K562 (cell line): ENCODE measurements at regions not wholly inside any gene's neighbourhood (a gene's known extent, or its start where the extent isn't known, plus 50 kb on each side); places are given as distances from the start of the nearest gene placed in this dataset.

ENCODE experiments used
- C11orf30 ChIP-seq: fragments of 450-650 bp; IDR thresholded peaks from 2 replicates; pipeline ENCODE4 v1.6.1; 2016; ENCODE audit warnings: low read depth, mild to moderate bottlenecking
- CHD4 ChIP-seq: fragments of 200-600 bp; sonication (generic); IDR thresholded peaks from 3 replicates; pipeline ENCODE4 v1.6.1; 2012; ENCODE audit warnings: low read depth, mild to moderate bottlenecking, mixed read lengths, low read length, inconsistent platforms; ENCODE audit not compliant: insufficient read depth, insufficient replicate concordance, poor library complexity, severe bottlenecking
- EGR1 ChIP-seq: fragments of 450-650 bp; conservative IDR thresholded peaks from 2 replicates; pipeline ENCODE4 v1.6.1; 2017; ENCODE audit warnings: mild to moderate bottlenecking
- GTF2F1 ChIP-seq: IDR thresholded peaks from 2 replicates; pipeline ENCODE4 v1.6.1; 2011; ENCODE audit warnings: low read depth, low read length, improper control_type of control experiment
- HNRNPUL1 ChIP-seq: fragments of 200-400 bp; formaldehyde crosslinking; IDR thresholded peaks from 2 replicates; pipeline ENCODE4 v1.6.1; 2017; ENCODE audit warnings: low read length
- HSF4 ChIP-seq: fragments of 250-450 bp; sonication (Bioruptor Pico); IDR thresholded peaks from 2 replicates; pipeline ENCODE4 v2.1.2; 2022; ENCODE audit warnings: mild to moderate bottlenecking, moderate library complexity, borderline replicate concordance
- KLF6 ChIP-seq: fragments of 250-450 bp; sonication (Bioruptor Pico); IDR thresholded peaks from 2 replicates; pipeline ENCODE4 v1.4.0; 2020; ENCODE audit warnings: mild to moderate bottlenecking, moderate library complexity, borderline replicate concordance
- MBD2 ChIP-seq: sonication (generic); IDR thresholded peaks from 2 replicates; pipeline ENCODE4 v1.6.1; 2016; ENCODE audit warnings: low read depth, borderline replicate concordance
- MYNN ChIP-seq, 2 experiments: sonication (generic); formaldehyde crosslinking in 1 of 2; IDR thresholded peaks; 2 replicates each; pipeline versions ENCODE4 v1.5.0 to v1.6.1; 2016 to 2020; ENCODE audit warnings: antibody characterized with exemption in 1 of 2, missing genetic modification reagents in 1 of 2
- PCBP1 ChIP-seq: fragments of 200-400 bp; formaldehyde crosslinking; IDR thresholded peaks from 2 replicates; pipeline ENCODE4 v1.6.1; 2018; ENCODE audit warnings: mild to moderate bottlenecking, low read depth, low read length; ENCODE audit not compliant: poor library complexity, severe bottlenecking
- POLR2G ChIP-seq: fragments of 200-400 bp; formaldehyde crosslinking; IDR thresholded peaks from 2 replicates; pipeline ENCODE4 v1.6.1; 2017; ENCODE audit warnings: low read depth, mild to moderate bottlenecking, antibody characterized with exemption, low read length, moderate library complexity
- RBM22 ChIP-seq: fragments of 200-400 bp; formaldehyde crosslinking; IDR thresholded peaks from 2 replicates; pipeline ENCODE4 v1.6.1; 2018; ENCODE audit warnings: low read length, low read depth; ENCODE audit not compliant: poor library complexity, severe bottlenecking
- SMARCA4 ChIP-seq: fragments of 450-650 bp; IDR thresholded peaks from 2 replicates; pipeline ENCODE4 v1.6.1; 2016
- TAF9B ChIP-seq: fragments of 450-650 bp; IDR thresholded peaks from 2 replicates; pipeline ENCODE4 v1.6.1; 2018; ENCODE audit warnings: mild to moderate bottlenecking; ENCODE audit not compliant: partially characterized antibody
- YBX1 ChIP-seq: fragments of 450-650 bp; IDR thresholded peaks from 2 replicates; pipeline ENCODE4 v1.7.1; 2016; ENCODE audit warnings: mild to moderate bottlenecking
- TF ChIP-seq, protein P1 (sequence below), 2 experiments: fragments of 450-650 bp in 1 of 2; sonication (generic) in 1 of 2; formaldehyde crosslinking; conservative IDR thresholded peaks; 2 replicates each; pipeline versions ENCODE4 v1.4.0 to v1.8.1; 2020 to 2022; ENCODE audit warnings: mild to moderate bottlenecking in 1 of 2, missing genetic modification reagents in 1 of 2
- TF ChIP-seq, protein P2 (sequence below): sonication (generic); formaldehyde crosslinking; IDR thresholded peaks from 2 replicates; pipeline ENCODE4 v1.8.1; 2023; ENCODE audit warnings: missing genetic modification reagents, mild to moderate bottlenecking, borderline replicate concordance
- TF ChIP-seq, protein P3 (sequence below): fragments of 450-650 bp; IDR thresholded peaks from 2 replicates; pipeline ENCODE4 v1.6.1; 2018; ENCODE audit not compliant: partially characterized antibody

DNA sequence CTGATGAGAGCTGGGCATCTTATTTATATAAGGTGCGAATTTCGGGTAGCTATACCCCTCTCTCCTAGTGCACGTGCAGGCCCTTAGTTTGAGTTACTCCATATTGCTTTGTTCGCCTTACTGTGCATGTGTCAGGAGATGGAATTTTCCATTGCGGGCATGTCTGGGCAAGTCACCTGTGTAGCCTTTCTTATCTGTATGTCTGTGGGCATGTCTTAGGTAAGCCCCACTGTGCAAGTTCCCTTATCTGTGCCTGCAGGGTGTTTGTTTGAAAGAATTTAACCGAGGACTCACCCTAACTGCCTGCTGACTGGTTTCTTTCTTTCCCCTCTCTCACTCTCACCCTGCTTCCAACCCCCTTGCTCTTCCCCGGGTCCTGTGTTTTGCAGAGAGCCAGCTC lies 140.7 kb upstream of the RANBP3L start (continued):
- TF ChIP-seq, protein P1, sequence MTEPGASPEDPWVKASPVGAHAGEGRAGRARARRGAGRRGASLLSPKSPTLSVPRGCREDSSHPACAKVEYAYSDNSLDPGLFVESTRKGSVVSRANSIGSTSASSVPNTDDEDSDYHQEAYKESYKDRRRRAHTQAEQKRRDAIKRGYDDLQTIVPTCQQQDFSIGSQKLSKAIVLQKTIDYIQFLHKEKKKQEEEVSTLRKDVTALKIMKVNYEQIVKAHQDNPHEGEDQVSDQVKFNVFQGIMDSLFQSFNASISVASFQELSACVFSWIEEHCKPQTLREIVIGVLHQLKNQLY (CRISPR knock-in tag; conservative IDR thresholded peaks at IDR 0.05), result no peak
- TF ChIP-seq PCBP1 (no peak), GTF2F1 (no peak), KLF6 (CRISPR knock-in tag) (peak; percentile 74; the same call in 1 of the 2 replicates), HNRNPUL1 (no peak), EGR1 (no peak), HSF4 (CRISPR knock-in tag) (peak; percentile 87), POLR2G (no peak), C11orf30 (no peak), CHD4 (no peak), YBX1 (no peak), RBM22 (no peak), SMARCA4 (peak; percentile 86), MBD2 (peak; percentile 34; the same call in 1 of the 2 replicates), TAF9B (no peak), MYNN (IDR thresholded peaks at IDR 0.05) (peak; percentile 87), MYNN (CRISPR knock-in tag; IDR thresholded peaks at IDR 0.05) (no peak)
- TF ChIP-seq, protein P2, sequence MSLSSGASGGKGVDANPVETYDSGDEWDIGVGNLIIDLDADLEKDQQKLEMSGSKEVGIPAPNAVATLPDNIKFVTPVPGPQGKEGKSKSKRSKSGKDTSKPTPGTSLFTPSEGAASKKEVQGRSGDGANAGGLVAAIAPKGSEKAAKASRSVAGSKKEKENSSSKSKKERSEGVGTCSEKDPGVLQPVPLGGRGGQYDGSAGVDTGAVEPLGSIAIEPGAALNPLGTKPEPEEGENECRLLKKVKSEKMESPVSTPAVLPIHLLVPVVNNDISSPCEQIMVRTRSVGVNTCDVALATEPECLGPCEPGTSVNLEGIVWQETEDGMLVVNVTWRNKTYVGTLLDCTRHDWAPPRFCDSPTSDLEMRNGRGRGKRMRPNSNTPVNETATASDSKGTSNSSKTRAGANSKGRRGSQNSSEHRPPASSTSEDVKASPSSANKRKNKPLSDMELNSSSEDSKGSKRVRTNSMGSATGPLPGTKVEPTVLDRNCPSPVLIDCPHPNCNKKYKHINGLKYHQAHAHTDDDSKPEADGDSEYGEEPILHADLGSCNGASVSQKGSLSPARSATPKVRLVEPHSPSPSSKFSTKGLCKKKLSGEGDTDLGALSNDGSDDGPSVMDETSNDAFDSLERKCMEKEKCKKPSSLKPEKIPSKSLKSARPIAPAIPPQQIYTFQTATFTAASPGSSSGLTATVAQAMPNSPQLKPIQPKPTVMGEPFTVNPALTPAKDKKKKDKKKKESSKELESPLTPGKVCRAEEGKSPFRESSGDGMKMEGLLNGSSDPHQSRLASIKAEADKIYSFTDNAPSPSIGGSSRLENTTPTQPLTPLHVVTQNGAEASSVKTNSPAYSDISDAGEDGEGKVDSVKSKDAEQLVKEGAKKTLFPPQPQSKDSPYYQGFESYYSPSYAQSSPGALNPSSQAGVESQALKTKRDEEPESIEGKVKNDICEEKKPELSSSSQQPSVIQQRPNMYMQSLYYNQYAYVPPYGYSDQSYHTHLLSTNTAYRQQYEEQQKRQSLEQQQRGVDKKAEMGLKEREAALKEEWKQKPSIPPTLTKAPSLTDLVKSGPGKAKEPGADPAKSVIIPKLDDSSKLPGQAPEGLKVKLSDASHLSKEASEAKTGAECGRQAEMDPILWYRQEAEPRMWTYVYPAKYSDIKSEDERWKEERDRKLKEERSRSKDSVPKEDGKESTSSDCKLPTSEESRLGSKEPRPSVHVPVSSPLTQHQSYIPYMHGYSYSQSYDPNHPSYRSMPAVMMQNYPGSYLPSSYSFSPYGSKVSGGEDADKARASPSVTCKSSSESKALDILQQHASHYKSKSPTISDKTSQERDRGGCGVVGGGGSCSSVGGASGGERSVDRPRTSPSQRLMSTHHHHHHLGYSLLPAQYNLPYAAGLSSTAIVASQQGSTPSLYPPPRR (CRISPR knock-in tag), result no peak
- TF ChIP-seq, protein P3, sequence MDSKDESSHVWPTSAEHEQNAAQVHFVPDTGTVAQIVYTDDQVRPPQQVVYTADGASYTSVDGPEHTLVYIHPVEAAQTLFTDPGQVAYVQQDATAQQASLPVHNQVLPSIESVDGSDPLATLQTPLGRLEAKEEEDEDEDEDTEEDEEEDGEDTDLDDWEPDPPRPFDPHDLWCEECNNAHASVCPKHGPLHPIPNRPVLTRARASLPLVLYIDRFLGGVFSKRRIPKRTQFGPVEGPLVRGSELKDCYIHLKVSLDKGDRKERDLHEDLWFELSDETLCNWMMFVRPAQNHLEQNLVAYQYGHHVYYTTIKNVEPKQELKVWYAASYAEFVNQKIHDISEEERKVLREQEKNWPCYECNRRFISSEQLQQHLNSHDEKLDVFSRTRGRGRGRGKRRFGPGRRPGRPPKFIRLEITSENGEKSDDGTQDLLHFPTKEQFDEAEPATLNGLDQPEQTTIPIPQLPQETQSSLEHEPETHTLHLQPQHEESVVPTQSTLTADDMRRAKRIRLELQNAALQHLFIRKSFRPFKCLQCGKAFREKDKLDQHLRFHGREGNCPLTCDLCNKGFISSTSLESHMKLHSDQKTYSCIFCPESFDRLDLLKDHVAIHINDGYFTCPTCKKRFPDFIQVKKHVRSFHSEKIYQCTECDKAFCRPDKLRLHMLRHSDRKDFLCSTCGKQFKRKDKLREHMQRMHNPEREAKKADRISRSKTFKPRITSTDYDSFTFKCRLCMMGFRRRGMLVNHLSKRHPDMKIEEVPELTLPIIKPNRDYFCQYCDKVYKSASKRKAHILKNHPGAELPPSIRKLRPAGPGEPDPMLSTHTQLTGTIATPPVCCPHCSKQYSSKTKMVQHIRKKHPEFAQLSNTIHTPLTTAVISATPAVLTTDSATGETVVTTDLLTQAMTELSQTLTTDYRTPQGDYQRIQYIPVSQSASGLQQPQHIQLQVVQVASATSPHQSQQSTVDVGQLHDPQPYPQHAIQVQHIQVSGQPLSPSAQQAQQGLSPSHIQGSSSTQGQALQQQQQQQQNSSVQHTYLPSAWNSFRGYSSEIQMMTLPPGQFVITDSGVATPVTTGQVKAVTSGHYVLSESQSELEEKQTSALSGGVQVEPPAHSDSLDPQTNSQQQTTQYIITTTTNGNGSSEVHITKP, result peak; percentile 82
